ENCODE measurements at regions not wholly inside any gene's neighbourhood (a gene's known extent, or its start where the extent isn't known, plus 50 kb on each side); places are given as distances from the start of the nearest gene placed in this dataset.

- no peak overlapping the region for H3K4me3 ChIP-seq (ENCODE audit: low read length)
- WGBS, 2 experiments (ENCODE audit: insufficient coverage in 1 of 2, insufficient read length in 1 of 2): 98 to 100% methylated on average over 1 to 3 of the region's 3 CpGs
- H3K9ac ChIP-seq (ENCODE audit: extremely low read depth, low read length, poor library complexity, severe bottlenecking): no peak overlapping the region
- H3K36me3 ChIP-seq (ENCODE audit: control insufficient read depth, insufficient read depth, low read length): no peaks in the 10 kb centered on the region
- Mint-ChIP-seq H3K27me3 (ENCODE audit: insufficient read depth) (no peaks in the 10 kb centered on the region), H3K9me3 (no peaks in the 10 kb centered on the region), H3K4me1 (peaks cover 6% of the 10 kb centered on the region), H3K27ac (no peak overlapping the region), H3K36me3 (ENCODE audit: low read depth) (no peaks in the 10 kb centered on the region), H3K4me3 (no peak overlapping the region)
- no peaks in the 10 kb centered on the region for H3K27me3 ChIP-seq (ENCODE audit: control insufficient read depth, insufficient read depth, low read length, poor library complexity, severe bottlenecking)
- no peak for TF ChIP-seq CTCF (conservative IDR thresholded peaks at IDR 0.05)
- no peak overlapping the region for H3K27ac ChIP-seq (ENCODE audit: low read depth, low read length)
- H3K9me3 ChIP-seq (ENCODE audit: control insufficient read depth, low read length): no peaks in the 10 kb centered on the region
- DNase-seq: no peak
- no peaks in the 10 kb centered on the region for H3K4me1 ChIP-seq (ENCODE audit: control insufficient read depth, insufficient read depth, low read length)
Observed at GRCh38 chr5:23627976-23628375, 120.6 kb downstream of the PRDM9 start.

- WGBS, 2 experiments (ENCODE audit: insufficient coverage in 1 of 2, insufficient read length in 1 of 2): 81% methylated on average over 2 of the region's 2 CpGs; no CpG with 5 or more reads in 1 of the 2 experiments
- no peak overlapping the region for H3K9ac ChIP-seq (ENCODE audit: extremely low read depth, low read length, poor library complexity, severe bottlenecking)
- no peaks in the 10 kb centered on the region for H3K9me3 Mint-ChIP-seq
- no peaks in the 10 kb centered on the region for H3K9me3 ChIP-seq (ENCODE audit: control insufficient read depth, low read length)
- no peak overlapping the region for H3K4me3 Mint-ChIP-seq
- H3K36me3 ChIP-seq (ENCODE audit: control insufficient read depth, insufficient read depth, low read length): no peaks in the 10 kb centered on the region
- no peaks in the 10 kb centered on the region for H3K36me3 Mint-ChIP-seq (ENCODE audit: low read depth)
- no peak for TF ChIP-seq CTCF (conservative IDR thresholded peaks at IDR 0.05)
- no peak overlapping the region for H3K4me3 ChIP-seq (ENCODE audit: low read length)
- H3K27me3 Mint-ChIP-seq (ENCODE audit: insufficient read depth): no peaks in the 10 kb centered on the region
- H3K27ac ChIP-seq (ENCODE audit: low read depth, low read length): no peak overlapping the region
- no peaks in the 10 kb centered on the region for H3K4me1 ChIP-seq (ENCODE audit: control insufficient read depth, insufficient read depth, low read length)
- no peaks in the 10 kb centered on the region for H3K27me3 ChIP-seq (ENCODE audit: control insufficient read depth, insufficient read depth, low read length, poor library complexity, severe bottlenecking)
- no peak overlapping the region for H3K27ac Mint-ChIP-seq
- H3K4me1 Mint-ChIP-seq: peaks cover 6% of the 10 kb centered on the region
- no peak for DNase-seq
Observed at GRCh38 chr5:23629396-23629795, 122.0 kb downstream of the PRDM9 start.

DNA sequence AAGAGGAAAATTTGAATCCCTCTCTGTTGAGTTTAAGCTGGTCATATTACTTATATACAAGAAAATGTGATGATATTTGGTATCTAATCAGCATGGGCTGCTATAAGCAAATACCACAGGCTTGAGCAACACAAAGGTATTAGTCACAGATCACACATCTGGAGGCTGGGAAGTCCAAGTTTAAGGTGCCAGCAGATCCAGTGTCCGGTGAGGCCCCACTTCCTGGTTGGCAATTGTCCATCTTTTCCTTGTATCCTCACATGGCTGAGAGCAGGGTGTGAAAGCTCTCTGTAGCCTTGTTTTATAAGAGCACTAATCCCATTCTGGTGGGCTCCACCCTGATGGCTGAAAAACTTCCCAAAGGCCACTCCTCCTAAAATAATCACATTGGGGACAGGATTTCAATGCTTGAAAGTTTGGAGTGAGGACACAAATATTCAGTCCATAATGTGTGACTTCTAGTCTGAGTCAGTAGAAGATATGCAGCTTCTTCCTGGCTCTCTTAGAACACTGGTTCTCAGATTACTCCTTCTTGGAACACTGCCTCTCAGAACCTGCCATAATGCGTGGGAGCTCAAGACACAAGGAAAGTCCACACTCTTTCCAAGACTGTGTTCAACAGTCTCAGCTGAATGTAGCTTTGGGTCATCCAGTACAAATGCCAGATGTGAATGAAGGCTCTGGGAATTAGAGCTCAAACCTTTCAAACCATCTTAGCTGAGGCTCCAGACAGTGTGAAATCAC, 124.1 kb downstream of the PRDM9 start:
- no peaks in the 10 kb centered on the region for H3K9me3 Mint-ChIP-seq
- Histone ChIP-seq H3K9ac (ENCODE audit: extremely low read depth, low read length, poor library complexity, severe bottlenecking) (no peak overlapping the region), H3K4me1 (ENCODE audit: control insufficient read depth, insufficient read depth, low read length) (no peaks in the 10 kb centered on the region), H3K9me3 (ENCODE audit: control insufficient read depth, low read length) (no peaks in the 10 kb centered on the region), H3K27me3 (ENCODE audit: control insufficient read depth, insufficient read depth, low read length, poor library complexity, severe bottlenecking) (no peaks in the 10 kb centered on the region), H3K4me3 (ENCODE audit: low read length) (no peak overlapping the region), H3K36me3 (ENCODE audit: control insufficient read depth, insufficient read depth, low read length) (no peaks in the 10 kb centered on the region), H3K27ac (ENCODE audit: low read depth, low read length) (no peak overlapping the region)
- H3K36me3 Mint-ChIP-seq (ENCODE audit: low read depth): no peaks in the 10 kb centered on the region
- 80 to 98% methylated on average over 1 to 2 of the region's 2 CpGs for WGBS, 2 experiments (ENCODE audit: insufficient coverage in 1 of 2, insufficient read length in 1 of 2)
- peaks cover 6% of the 10 kb centered on the region for H3K4me1 Mint-ChIP-seq
- no peak overlapping the region for H3K4me3 Mint-ChIP-seq
- no peak for DNase-seq
- no peak overlapping the region for H3K27ac Mint-ChIP-seq
- no peak for TF ChIP-seq CTCF (conservative IDR thresholded peaks at IDR 0.05)
- no peaks in the 10 kb centered on the region for H3K27me3 Mint-ChIP-seq (ENCODE audit: insufficient read depth)

Data from endodermal cell (in vitro differentiated cells).